Liver (tissue), 8 donors: ENCODE measurements at regions not wholly inside any gene's neighbourhood (a gene's known extent, or its start where the extent isn't known, plus 50 kb on each side); places are given as distances from the start of the nearest gene placed in this dataset.

ENCODE experiments used
- DNase-seq: peaks from one replicate; pipeline ENCODE4 v3.0.0-alpha.2; 2017; ENCODE audit warnings: low spot score
- H3K27ac ChIP-seq, 2 donors: one replicate each; pipeline ENCODE4 v1.7.0; 2013; ENCODE audit warnings: inconsistent platforms in 2 of 2, low read length in 2 of 2, control low read depth in 1 of 2, low read depth in 1 of 2, mild to moderate bottlenecking in 1 of 2
- H3K27me3 ChIP-seq, 4 donors: one replicate each; pipeline versions ENCODE4 v1.6.1 to v1.7.0; 2013; ENCODE audit warnings: low read length in 3 of 4, inconsistent platforms in 1 of 4, mild to moderate bottlenecking in 1 of 4, moderate library complexity in 1 of 4; ENCODE audit not compliant: control insufficient read depth in 4 of 4, insufficient read depth in 4 of 4
- H3K36me3 ChIP-seq, 4 donors: one replicate each; pipeline versions ENCODE4 v1.6.1 to v1.7.0; 2013; ENCODE audit warnings: low read length in 3 of 4, mild to moderate bottlenecking in 3 of 4, low read depth in 1 of 4, moderate library complexity in 1 of 4; ENCODE audit not compliant: control insufficient read depth in 4 of 4, insufficient read depth in 3 of 4
- H3K4me1 ChIP-seq, 4 donors: one replicate each; pipeline versions ENCODE4 v1.6.1 to v1.7.0; 2013; ENCODE audit warnings: low read length in 3 of 4, mild to moderate bottlenecking in 3 of 4, moderate library complexity in 1 of 4; ENCODE audit not compliant: control insufficient read depth in 4 of 4, insufficient read depth in 4 of 4
- H3K4me3 ChIP-seq, 3 donors: one replicate each; pipeline versions ENCODE4 v1.6.1 to v1.7.0; 2013; ENCODE audit warnings: low read length in 3 of 3, control low read depth in 1 of 3, low read depth in 1 of 3, mild to moderate bottlenecking in 1 of 3
- H3K9ac ChIP-seq, 2 donors: one replicate each; pipeline ENCODE4 v1.7.0; 2013; ENCODE audit warnings: low read length in 2 of 2, mild to moderate bottlenecking in 2 of 2, moderate library complexity in 2 of 2, control low read depth in 1 of 2, low read depth in 1 of 2
- H3K9me3 ChIP-seq, 4 donors: one replicate each; pipeline versions ENCODE4 v1.6.1 to v1.7.0; 2013; ENCODE audit warnings: low read length in 3 of 4; ENCODE audit not compliant: control insufficient read depth in 4 of 4
- CTCF ChIP-seq: fragments of 150-350 bp; IDR thresholded peaks from 2 replicates; pipeline ENCODE4 v1.5.1; 2017; ENCODE audit warnings: improper control_type of control experiment, low read depth, low read length; ENCODE audit not compliant: missing input control
- EGR1 ChIP-seq, 2 donors: IDR thresholded peaks; 2 replicates each; pipeline ENCODE4 v1.6.1; 2016 to 2018; ENCODE audit warnings: antibody characterized with exemption in 2 of 2, low read depth in 2 of 2
- FOXA1 ChIP-seq: IDR thresholded peaks from 2 replicates; pipeline ENCODE4 v1.6.1; 2016; ENCODE audit warnings: antibody characterized with exemption
- FOXA2 ChIP-seq: IDR thresholded peaks from 2 replicates; pipeline ENCODE4 v1.6.1; 2016; ENCODE audit warnings: antibody characterized with exemption
- GABPA ChIP-seq, 2 donors: IDR thresholded peaks in 1 of 2; conservative IDR thresholded peaks in 1 of 2; 2 replicates each; pipeline ENCODE4 v1.6.1; 2016; ENCODE audit warnings: antibody characterized with exemption in 2 of 2, mild to moderate bottlenecking in 1 of 2, moderate library complexity in 1 of 2
- HNF4A ChIP-seq, 2 donors: conservative IDR thresholded peaks; 2 replicates each; pipeline ENCODE4 v1.6.1; 2016; ENCODE audit warnings: antibody characterized with exemption in 2 of 2, mild to moderate bottlenecking in 2 of 2
- HNF4G ChIP-seq: IDR thresholded peaks from 2 replicates; pipeline ENCODE4 v1.6.1; 2016; ENCODE audit warnings: antibody characterized with exemption
- JUND ChIP-seq, 2 donors: IDR thresholded peaks; 2 replicates each; pipeline ENCODE4 v1.6.1; 2016; ENCODE audit warnings: antibody characterized with exemption in 2 of 2
- MAX ChIP-seq: IDR thresholded peaks from 2 replicates; pipeline ENCODE4 v1.6.1; 2016; ENCODE audit warnings: antibody characterized with exemption
- NR2F2 ChIP-seq: IDR thresholded peaks from 2 replicates; pipeline ENCODE4 v1.6.1; 2016; ENCODE audit warnings: antibody characterized with exemption
- RXRA ChIP-seq, 2 donors: IDR thresholded peaks; 2 replicates each; pipeline ENCODE4 v1.6.1; 2017 to 2018; ENCODE audit warnings: antibody characterized with exemption in 2 of 2, mild to moderate bottlenecking in 1 of 2
- SP1 ChIP-seq: IDR thresholded peaks from 2 replicates; pipeline ENCODE4 v1.6.1; 2018; ENCODE audit warnings: antibody characterized with exemption, mild to moderate bottlenecking
- TAF1 ChIP-seq: conservative IDR thresholded peaks from 2 replicates; pipeline ENCODE4 v1.6.1; 2016; ENCODE audit warnings: antibody characterized with exemption, mild to moderate bottlenecking
- ZBTB33 ChIP-seq: IDR thresholded peaks from 2 replicates; pipeline ENCODE4 v1.6.1; 2016; ENCODE audit warnings: antibody characterized with exemption
- WGBS: extraction: QIAGEN DNeasy Blood & Tissue Kit; methylation state at CpG from one replicate; pipeline ENCODE4 v1.1.7; 2013; 5-methylcytosine and 5-hydroxymethylcytosine counted together
- TF ChIP-seq, protein P1 (sequence below): IDR thresholded peaks from 2 replicates; pipeline ENCODE4 v1.6.1; 2016; ENCODE audit warnings: antibody characterized with exemption
- donor health status: healthy.
- donor health status: healthy.
- donor health status: healthy.
- donor health status: healthy.
- donor health status: healthy.

- H3K4me3 ChIP-seq: no peak overlapping the region
- H3K4me1 ChIP-seq: no peaks in the 10 kb centered on the region
- TF ChIP-seq HNF4A (conservative IDR thresholded peaks at IDR 0.05) (no peak), FOXA1 (no peak), EGR1 (IDR thresholded peaks at IDR 0.05; ENCODE audit: low read depth in 2 of 2) (no peak), SP1 (no peak), FOXA2 (no peak), TAF1 (no peak), MAX (no peak), NR2F2 (no peak), JUND (IDR thresholded peaks at IDR 0.05) (no peak), GABPA (IDR thresholded peaks at IDR 0.05 in 1 of 2, conservative IDR thresholded peaks at IDR 0.05 in 1 of 2) (no peak), CTCF (no peak), RXRA (IDR thresholded peaks at IDR 0.05) (no peak), HNF4G (no peak)
- TF ChIP-seq, protein P1, sequence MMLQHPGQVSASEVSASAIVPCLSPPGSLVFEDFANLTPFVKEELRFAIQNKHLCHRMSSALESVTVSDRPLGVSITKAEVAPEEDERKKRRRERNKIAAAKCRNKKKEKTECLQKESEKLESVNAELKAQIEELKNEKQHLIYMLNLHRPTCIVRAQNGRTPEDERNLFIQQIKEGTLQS: no peak
- no peaks in the 10 kb centered on the region for H3K36me3 ChIP-seq
- no peak overlapping the region for H3K27ac ChIP-seq
- 90% methylated on average over 2 of the region's 2 CpGs for WGBS
- H3K9ac ChIP-seq: no peak overlapping the region
- no peaks in the 10 kb centered on the region for H3K27me3 ChIP-seq
- H3K9me3 ChIP-seq: no peaks in the 10 kb centered on the region
- no peak for DNase-seq
Measured at GRCh38 chr5:131023498-131023865, 141.6 kb downstream of the HINT1 start.

DNA sequence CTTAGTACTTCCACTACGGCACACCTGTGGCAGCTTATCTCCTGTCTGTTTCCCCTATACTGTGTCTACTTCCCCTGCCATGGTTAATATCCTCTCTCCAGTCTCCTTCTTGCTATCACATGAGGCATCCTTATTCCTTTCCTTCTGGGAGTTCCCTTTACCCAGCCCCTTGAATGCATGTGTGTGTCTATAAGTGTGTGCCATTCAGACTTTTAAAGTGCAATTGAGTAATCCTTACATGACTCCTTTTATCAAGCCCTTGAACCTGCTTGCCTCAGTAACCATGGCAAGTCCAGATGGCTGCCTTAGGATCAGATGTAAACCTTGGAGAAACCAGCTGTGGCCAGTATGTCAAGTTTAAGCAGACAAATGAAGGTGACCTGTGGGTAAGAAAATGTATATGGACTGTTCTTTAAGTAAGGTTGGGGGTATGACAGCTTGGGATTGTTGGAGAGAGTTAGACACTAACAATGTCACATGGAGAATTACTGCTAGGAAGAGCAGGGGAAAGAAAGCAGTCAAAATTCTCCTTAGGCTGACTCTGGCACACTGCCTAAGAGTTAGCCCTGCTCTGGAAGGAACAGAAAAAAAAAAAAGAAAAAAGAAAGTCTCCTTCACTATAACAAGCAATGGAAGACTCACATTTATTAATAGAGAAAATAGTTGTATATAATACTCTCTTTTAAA lies 142.1 kb downstream of the HINT1 start:
- H3K9ac ChIP-seq: no peak overlapping the region
- H3K27me3 ChIP-seq: no peaks in the 10 kb centered on the region
- no peaks in the 10 kb centered on the region for H3K9me3 ChIP-seq
- no peaks in the 10 kb centered on the region for H3K4me1 ChIP-seq
- no peak overlapping the region for H3K4me3 ChIP-seq
- H3K27ac ChIP-seq: no peak overlapping the region
- H3K36me3 ChIP-seq: no peaks in the 10 kb centered on the region
- WGBS: 80% methylated on average over 1 of the region's 1 CpG
- no peak for DNase-seq
- no peak for TF ChIP-seq ZBTB33

- no peak for TF ChIP-seq ZBTB33
- TF ChIP-seq TAF1: no peak
- TF ChIP-seq CTCF: no peak
- H3K4me1 ChIP-seq: no peaks in the 10 kb centered on the region
- DNase-seq: no peak
- H3K27ac ChIP-seq: no peak overlapping the region
- no peak overlapping the region for H3K9ac ChIP-seq
- H3K4me3 ChIP-seq: no peak overlapping the region
- no peaks in the 10 kb centered on the region for H3K27me3 ChIP-seq
- 82% methylated on average over 2 of the region's 2 CpGs for WGBS
- H3K9me3 ChIP-seq: no peaks in the 10 kb centered on the region
- no peaks in the 10 kb centered on the region for H3K36me3 ChIP-seq
Measured at GRCh38 chr5:131021646-131022045, 143.4 kb downstream of the HINT1 start.
